OCI-M1 (cell line): ENCODE measurements at regions not wholly inside any gene's neighbourhood (a gene's known extent, or its start where the extent isn't known, plus 50 kb on each side); places are given as distances from the start of the nearest gene placed in this dataset.

Experiments
- DNase-seq: peaks from one replicate; lab custom pipeline; 2025; lab: John Stamatoyannopoulos, UW

- no peak for DNase-seq
Measured at GRCh38 chr2:240358080-240358479, 77.4 kb upstream of the GPC1 start.

- DNase-seq = no peak
Measured at GRCh38 chr2:240358821-240359397, 76.6 kb upstream of the GPC1 start.

- no peak for DNase-seq
Measured at GRCh38 chr2:240359695-240360094, 75.8 kb upstream of the GPC1 start.

DNA sequence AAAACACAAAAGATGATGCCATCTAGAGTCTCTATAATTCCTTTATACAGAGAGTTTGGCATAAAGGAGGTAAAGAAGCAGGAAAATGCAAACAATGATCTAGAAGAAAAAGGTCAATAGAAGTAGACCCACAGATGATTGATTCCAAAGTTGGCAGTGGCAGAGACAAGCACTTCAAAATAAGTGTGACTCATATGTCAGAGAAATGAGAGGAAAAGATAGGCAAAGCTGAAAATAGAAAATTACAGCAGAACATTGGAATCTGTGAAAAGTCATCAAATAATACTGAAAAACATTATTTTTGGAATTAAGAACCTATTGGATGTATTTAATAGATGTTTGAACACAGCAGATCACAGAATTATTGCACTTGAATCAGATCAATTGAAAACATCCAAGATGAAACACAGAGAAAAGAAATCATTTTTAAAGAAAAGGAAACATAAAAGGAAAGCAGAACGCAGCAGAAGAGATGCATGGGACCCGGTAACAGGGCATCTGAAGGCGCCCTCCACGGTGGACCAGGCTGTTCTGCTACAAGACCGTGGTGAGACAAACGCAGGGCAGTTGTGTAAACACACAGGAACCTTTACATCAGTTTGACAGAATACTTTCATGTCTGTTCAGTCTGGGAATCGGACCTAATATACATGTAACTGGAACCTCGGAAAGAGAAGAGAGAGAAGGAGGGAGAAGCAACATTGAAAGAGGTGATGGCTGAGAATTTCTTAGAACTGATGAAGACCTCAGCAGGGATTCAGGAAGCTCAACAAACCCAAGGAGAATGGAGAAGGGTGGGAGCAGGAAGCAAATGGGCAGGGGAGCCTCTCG, 74.6 kb upstream of the GPC1 start:
- DNase-seq = no peak

DNA sequence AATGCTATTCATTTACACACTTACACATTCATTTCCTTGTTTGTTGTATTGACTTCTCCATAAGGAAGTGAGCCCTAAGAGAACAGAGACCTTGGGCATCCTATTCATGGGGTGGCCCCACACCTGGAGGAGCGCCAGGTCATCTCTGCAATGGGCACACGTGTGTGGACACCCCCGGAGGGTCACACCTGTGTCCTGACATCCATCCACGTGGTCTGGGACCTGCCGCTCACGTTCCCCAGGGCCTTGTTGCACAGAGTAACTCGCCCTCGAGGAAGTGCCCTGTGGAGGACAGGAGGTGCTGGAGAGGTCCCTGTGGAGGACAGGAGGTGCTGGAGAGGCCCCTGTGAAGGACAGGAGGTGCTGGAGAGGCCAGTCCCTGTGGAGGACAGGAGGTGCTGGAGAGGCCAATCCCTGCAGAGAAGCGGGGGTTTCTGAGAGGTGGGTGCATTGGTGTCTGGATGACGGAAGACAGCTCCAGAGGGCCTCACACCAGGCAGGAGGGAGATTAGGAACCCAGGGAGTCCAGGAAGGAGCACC, 73.2 kb upstream of the GPC1 start:
- no peak for DNase-seq

DNA sequence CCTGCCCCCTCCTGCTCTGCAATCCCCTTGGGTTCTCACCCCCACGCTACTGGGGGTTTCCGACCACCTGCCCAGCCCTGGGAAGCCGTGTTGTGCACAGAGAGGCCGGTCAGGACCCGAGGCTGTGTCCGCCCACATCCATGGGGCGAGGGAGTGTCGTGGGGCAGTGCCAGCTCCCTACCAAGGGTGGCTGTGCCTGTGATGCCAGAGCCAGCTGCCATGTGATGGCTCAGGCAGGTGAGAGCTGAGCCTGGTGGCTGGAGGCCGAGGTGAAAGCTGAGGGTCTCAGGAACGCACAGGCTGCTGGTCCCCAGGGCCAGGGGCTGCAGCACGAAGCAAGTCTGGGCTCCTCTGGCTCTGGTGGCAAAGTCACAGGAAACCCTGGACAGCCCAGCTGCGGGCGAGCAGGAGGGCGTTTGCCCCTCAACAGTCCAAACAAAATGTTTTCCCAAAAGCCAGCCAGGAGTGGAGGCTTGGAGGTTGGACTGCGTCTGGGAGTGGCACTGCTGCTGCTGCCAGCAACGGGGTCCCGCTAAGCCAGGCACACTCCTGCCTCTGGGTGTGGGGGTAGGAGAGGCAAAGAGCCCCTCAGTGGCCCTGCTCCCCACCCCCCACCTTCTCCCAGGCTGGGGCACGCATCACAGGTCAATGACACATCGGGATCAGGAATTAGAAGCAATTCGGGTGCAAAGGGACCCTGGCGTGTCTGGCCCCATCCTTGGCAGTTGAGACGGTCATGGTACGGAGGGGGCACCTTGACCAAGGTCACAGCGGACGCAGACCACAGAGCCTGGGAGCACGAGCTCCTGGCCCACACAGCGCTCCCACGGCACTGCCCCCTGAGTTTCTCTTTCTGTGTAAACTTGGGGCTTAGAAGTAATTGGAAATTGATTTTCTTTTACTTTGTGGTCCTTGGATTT, 72.4 kb upstream of the GPC1 start:
- DNase-seq = no peak

GRCh38 chr2:240363746-240364581, 71.5 kb upstream of the GPC1 start:
- no peak for DNase-seq

DNA sequence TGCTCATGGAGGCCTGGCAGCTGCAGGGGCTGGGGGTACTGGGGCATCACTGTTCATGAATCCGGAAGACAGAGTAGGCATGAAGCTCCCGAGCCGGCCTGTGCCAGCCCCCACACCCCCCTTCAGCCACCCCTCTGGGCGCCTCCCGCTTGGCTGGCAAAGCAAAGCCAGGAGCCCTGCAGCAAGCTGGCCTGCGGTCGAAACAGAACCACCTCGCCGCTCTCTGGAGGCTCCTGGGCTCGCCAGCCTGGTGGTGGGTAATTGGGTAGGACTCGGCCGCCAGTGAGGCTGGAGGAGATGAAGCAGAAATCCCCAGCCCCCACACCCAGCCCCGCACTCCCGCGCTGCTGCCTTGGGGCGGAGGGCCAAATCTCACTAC, 70.9 kb upstream of the GPC1 start:
- DNase-seq = no peak

DNA sequence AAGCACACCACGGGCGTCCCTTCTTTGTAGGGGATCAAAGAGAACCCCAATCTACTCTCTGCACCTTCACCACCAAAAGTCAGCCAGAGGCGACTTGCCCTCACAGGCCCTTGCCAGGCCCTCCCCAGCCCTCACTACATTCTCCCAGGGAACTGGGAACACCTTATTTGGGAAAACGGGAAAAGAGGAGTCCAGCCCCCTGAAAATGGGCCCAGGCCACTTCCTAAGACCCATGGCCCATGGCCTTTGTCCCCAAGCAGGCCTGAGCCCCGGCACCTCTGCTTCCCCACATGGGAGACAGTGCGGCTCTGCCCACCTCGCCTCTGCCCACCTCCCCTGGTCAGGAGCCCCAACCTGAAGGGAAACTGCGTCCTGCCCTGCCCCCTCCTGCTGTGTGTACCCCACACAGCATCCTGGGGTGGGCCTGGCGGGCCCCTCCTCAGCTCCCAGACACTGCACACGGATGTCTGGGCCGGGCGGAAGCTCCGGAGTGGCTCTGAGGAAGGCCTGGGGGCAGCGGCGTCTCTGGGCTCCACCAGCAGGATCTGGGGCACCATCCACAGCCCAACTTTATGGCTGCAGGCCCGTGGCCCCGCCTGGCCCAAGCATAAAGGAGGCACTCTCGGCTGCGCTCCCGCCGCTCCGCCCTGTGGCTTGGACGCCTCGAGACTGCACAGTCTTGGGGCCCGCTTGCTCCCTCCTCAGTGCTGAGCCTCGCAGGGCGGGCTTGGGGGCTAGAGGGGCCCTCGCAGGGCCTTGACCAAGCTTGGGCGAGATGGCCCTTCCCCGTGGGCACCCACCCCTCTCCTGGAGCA, 70.3 kb upstream of the GPC1 start:
- DNase-seq = no peak

DNA sequence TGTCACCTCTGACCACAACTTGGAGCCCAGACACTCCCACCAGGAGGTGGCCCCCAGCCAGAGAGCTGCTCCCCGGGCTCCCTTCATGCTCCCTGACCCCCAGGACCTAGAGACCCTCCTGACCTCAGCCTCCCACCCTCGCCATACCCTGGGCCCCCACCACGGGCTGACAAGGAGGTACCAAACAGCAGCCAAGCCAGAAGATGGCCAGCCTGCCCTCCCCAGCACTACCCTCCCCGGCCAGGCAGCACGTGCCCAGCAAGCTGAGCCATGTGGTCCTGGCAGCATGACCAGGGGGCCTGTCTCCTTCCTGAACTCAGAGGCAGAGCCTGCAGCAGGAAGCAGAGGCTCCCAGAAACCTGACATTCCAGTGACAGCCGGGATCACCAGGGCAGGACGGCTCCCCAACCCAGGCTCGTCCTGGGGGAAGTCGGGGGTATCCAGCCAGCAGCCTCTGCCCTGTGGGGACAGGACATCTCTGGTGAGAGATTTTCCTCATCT, 69.4 kb upstream of the GPC1 start:
- DNase-seq = no peak

- DNase-seq = no peak
Measured at GRCh38 chr2:240366901-240367300, 68.6 kb upstream of the GPC1 start.

DNA sequence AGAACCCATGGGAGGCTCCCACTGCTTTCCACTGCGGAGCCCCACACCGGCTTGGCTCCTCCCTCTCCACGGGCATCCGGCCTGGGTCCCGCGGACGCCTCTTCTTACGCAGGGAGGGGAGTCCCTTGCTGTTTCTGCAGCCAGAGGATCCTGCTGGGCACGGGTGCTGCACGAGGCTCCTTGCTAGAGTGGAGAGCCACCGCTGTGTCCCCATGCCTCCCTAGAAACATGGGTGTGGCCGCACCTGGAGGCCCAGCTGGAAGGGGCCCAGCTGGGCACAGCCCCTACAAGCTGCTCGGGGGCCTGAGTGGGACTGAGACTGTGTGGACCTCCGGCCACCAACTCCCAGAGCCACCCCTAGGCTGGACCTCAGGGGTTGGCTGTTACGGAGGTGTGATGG, 67.7 kb upstream of the GPC1 start:
- DNase-seq = no peak

DNA sequence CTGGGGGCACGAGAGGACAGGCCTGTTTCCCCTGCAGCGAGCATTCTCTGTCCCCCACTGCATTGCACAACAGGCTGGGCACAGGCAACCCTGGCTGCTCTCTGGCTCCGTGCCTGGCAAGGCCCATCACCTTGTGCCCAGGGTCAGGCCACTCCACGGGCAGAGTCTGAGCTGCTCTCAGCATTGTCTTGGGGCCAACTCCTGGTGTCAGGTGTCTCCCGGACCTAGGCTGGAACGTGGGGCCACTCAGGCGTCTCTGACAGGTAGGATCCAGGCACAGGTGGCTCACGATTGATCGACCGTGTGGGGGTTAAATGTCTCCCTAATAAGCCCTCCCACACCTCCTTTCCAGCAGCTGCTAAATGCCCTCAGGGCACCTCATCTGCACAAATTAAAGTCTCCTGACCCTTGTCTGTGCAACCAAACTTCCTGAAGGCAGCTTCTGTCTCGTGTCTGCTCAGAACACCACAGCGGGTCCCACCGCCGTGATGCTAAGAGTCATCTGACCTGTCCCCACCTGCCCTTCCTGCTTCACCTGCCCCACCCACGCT, 66.6 kb upstream of the GPC1 start:
- DNase-seq = no peak

DNA sequence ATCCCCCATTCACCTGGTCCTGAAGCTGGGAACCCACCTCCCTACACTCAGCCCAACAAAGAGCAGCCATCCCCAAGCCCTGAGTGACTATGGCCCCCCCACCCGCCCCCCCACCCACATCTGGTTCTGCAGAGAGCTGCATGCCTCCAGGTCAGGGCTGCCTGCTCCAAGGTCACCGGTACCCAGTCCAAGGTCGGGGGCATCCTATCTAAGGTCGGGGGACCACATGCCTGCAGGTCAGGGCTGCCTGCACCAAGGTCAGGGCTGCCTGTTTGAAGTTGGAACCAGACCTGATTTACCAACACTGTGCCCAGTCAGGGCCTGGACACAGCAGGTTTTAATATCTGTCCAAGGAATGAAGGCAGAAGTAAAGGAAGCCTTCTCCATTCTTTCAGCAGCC, 66.1 kb upstream of the GPC1 start:
- no peak for DNase-seq

DNA sequence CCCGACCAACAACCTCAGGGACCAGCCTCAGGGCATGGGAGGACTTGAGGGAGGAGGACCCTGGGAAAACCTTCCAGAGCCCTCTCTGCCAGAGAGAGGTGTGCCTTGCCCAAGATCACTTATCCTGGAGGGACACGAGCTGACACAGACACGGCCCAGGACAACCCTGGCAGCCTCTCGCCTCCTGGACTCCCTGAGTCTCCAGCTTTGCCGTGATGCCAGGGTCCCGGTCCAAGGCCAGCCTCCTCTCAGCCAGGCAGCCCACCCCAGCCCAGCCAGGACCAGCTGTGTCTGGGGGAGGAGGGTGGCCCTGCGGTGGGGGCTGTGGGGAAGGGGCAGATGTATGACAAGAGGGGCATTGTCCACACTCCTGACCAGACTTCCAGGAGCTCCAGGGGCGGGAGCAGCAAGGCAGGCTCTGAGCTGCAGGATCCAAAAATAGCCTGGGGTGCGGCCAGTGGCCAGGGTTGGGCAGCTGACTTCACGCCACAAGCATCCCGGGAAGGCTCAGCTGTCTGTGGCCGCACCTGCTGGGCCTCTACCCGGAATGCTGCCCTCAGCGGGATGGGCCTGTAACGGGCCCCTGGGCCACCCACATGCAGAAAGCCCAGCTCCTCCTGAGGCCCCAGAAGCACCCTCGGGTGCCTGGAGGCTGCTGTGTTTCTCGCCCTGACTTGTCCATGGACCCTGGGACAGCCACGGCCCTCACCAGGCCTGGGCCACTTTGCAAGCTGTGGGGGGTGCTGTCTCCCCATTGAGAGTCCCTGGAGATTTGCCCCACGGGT, 65.5 kb upstream of the GPC1 start:
- no peak for DNase-seq

- no peak for DNase-seq
Measured at GRCh38 chr2:240371129-240372000, 64.1 kb upstream of the GPC1 start.

GRCh38 chr2:240372101-240372500, 63.4 kb upstream of the GPC1 start:
- DNase-seq = no peak

DNA sequence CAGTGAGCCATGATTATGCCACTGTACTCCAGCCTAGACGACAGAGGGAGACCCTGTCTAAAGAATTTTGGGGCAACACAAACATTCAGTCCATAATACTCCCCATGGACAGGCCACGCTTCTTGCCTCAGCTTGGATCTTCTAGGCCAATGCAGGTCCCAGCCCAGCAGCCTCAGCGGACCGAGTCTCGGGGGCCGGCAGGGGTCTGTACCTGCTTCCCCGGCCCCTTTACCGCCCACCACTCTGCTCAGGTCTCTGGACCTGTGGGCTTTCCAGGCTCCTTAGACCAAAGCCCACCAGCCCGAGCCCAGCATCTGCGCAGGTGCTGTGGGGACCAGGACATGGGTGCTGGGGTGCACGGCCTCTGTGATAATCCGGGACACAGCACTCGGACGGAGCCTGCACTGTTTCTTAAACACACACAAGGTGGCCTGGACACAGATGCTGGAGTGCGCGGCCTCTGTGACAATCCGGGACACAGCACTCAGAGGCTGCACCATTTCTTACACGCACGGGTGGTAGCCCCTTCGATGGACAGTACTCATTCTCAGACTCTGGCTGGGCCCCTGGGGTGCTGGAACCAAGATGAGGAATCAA, 62.1 kb upstream of the GPC1 start:
- DNase-seq = no peak
